SKM-1 treated with dmso at 0.1 percent for 144 hours (cell line): ENCODE measurements at regions not wholly inside any gene's neighbourhood (a gene's known extent, or its start where the extent isn't known, plus 50 kb on each side); places are given as distances from the start of the nearest gene placed in this dataset.

ENCODE experiments used
- DNase-seq: peaks from one replicate; lab custom pipeline; 2025; ENCODE audit not compliant: unreplicated experiment; lab: John Stamatoyannopoulos, UW

GRCh38 chr5:32504329-32504988, 59.9 kb upstream of the ZFR start:
- no peak for DNase-seq

- DNase-seq: no peak
These were observed 58.7 kb upstream of the ZFR start for GRCh38 chr5:32503261-32503660.

- no peak for DNase-seq
These were observed 56.8 kb upstream of the ZFR start for GRCh38 chr5:32501071-32502002.

GRCh38 chr5:32500181-32500580, 55.6 kb upstream of the ZFR start:
- DNase-seq: no peak

GRCh38 chr5:32499261-32499660, 54.7 kb upstream of the ZFR start:
- DNase-seq: no peak

GRCh38 chr5:32498484-32498883, 53.9 kb upstream of the ZFR start:
- DNase-seq: no peak

GRCh38 chr5:32496104-32496503, 51.6 kb upstream of the ZFR start:
- no peak for DNase-seq

GRCh38 chr5:32494827-32495226, 50.3 kb upstream of the ZFR start:
- DNase-seq: no peak
